ENCODE measurements at regions not wholly inside any gene's neighbourhood (a gene's known extent, or its start where the extent isn't known, plus 50 kb on each side); places are given as distances from the start of the nearest gene placed in this dataset.
A peak's percentile ranks its signal among the peaks of the same experiment; 100 is the strongest.
"Not testable (repeated sequence)": the region's sequence is repeated elsewhere in the genome, so short reads cannot be mapped to it uniquely, and the experiment has no call there.

DNA sequence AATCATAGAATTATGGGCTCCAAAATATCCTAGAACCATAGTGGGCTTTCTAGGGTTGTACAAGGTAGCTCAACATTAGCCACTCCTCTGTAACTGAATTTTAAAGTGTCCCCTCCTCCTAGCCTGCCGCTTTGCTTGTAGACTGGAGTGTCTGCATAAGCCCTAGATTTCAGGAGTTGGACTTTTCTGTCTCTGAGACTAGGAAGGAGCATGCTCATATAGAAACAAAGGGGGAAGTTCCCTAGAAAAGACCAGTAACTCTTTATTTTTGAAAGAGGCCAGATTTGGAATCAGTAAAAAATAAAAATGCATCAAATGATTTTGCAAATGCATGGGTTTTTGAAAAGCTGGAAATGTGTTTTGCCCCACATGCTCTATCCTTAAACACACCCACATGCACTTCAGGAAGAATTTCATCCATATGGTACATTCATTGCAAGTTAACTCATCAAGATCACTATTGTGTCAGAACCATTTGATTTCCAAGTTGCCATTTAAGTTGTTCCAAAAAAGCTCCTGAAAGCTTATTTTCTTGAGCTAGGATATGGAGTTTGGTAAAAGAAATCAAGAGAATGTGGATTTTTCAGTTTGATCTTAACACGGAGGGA is 121.0 kb upstream of the NR3C1 start:
- CTCF ChIA-PET (ENCODE audit: partially characterized antibody), result no interaction called here
- no peaks in the 10 kb centered on the region for H3K36me3 Mint-ChIP-seq

GRCh38 chr5:143521846-143522400 is 118.4 kb upstream of the NR3C1 start:
- H3K27me3 Mint-ChIP-seq, result no peaks in the 10 kb centered on the region
- peaks cover 0 to 1% (median 0%) of the 10 kb centered on the region in 8 donors for H3K9me3 Mint-ChIP-seq
- no peaks in the 10 kb centered on the region for H3K27me3 ChIP-seq (ENCODE audit: insufficient read depth, low read length)
- no peak overlapping the region for H3K27ac Mint-ChIP-seq
- H3K4me3 Mint-ChIP-seq, result no peak overlapping the region
- H3K36me3 Mint-ChIP-seq, result no peaks in the 10 kb centered on the region
- ChIA-PET POLR2A (ENCODE audit: partially characterized antibody) (no interaction called here), CTCF (ENCODE audit: partially characterized antibody) (no interaction called here)
- H3K36me3 ChIP-seq (ENCODE audit: insufficient read depth, low read length), result no peaks in the 10 kb centered on the region
- no peaks in the 10 kb centered on the region for H3K9me3 ChIP-seq (ENCODE audit: control insufficient read depth in 1 of 2, low read length in 2 of 2)
- DNase-seq, result no peak
- H3K27ac ChIP-seq (ENCODE audit: low read depth, low read length), result no peak overlapping the region
- intact Hi-C loops (cut with micrococcal nuclease), result no loop called here
- H3K4me1 Mint-ChIP-seq, result no peaks in the 10 kb centered on the region
- H3K4me3 ChIP-seq (ENCODE audit: low read length in 2 of 2), result no peak overlapping the region
- H3K4me1 ChIP-seq (ENCODE audit: insufficient read depth, low read length), result no peaks in the 10 kb centered on the region

More for the DNA sequence above, 121.0 kb upstream of the NR3C1 start:
- H3K27me3 Mint-ChIP-seq, result no peaks in the 10 kb centered on the region
- H3K4me1 Mint-ChIP-seq, result no peaks in the 10 kb centered on the region
- H3K9me3 Mint-ChIP-seq, result no peaks in the 10 kb centered on the region
- no peak overlapping the region for H3K4me3 Mint-ChIP-seq
- DNase-seq, result no peak
- POLR2A ChIA-PET (ENCODE audit: partially characterized antibody), result no interaction called here
- H3K27ac Mint-ChIP-seq, result no peak overlapping the region
- Histone ChIP-seq H3K27ac (ENCODE audit: low read depth, low read length) (no peak overlapping the region), H3K4me1 (ENCODE audit: insufficient read depth, low read length) (no peaks in the 10 kb centered on the region), H3K27me3 (ENCODE audit: insufficient read depth, low read length) (no peaks in the 10 kb centered on the region), H3K36me3 (ENCODE audit: insufficient read depth, low read length) (no peaks in the 10 kb centered on the region), H3K4me3 (ENCODE audit: low read length in 2 of 2) (no peak overlapping the region), H3K9me3 (ENCODE audit: control insufficient read depth in 1 of 2, low read length in 2 of 2) (no peaks in the 10 kb centered on the region)
- intact Hi-C loops (cut with micrococcal nuclease), result no loop called here

- no peaks in the 10 kb centered on the region for H3K27me3 Mint-ChIP-seq
- no peaks in the 10 kb centered on the region for H3K4me1 ChIP-seq (ENCODE audit: insufficient read depth, low read length)
- H3K9me3 ChIP-seq (ENCODE audit: control insufficient read depth in 1 of 2, low read length in 2 of 2), result no peaks in the 10 kb centered on the region
- no peak overlapping the region for H3K27ac ChIP-seq (ENCODE audit: low read depth, low read length)
- ChIA-PET POLR2A (ENCODE audit: partially characterized antibody) (no interaction called here), CTCF (ENCODE audit: partially characterized antibody) (no interaction called here)
- DNase-seq, result no peak
- H3K4me1 Mint-ChIP-seq, result no peaks in the 10 kb centered on the region
- no peak overlapping the region for H3K4me3 ChIP-seq (ENCODE audit: low read length in 2 of 2)
- H3K9me3 Mint-ChIP-seq, result peaks cover 0 to 1% (median 0%) of the 10 kb centered on the region in 8 donors
- H3K4me3 Mint-ChIP-seq, result no peak overlapping the region
- intact Hi-C loops (cut with micrococcal nuclease), result no loop called here
- H3K27me3 ChIP-seq (ENCODE audit: insufficient read depth, low read length), result no peaks in the 10 kb centered on the region
- no peaks in the 10 kb centered on the region for H3K36me3 Mint-ChIP-seq
- H3K27ac Mint-ChIP-seq, result peak overlapping the region in 1 of 7 donors; percentile 6
- H3K36me3 ChIP-seq (ENCODE audit: insufficient read depth, low read length), result no peaks in the 10 kb centered on the region
Observed at GRCh38 chr5:143521141-143521540, 117.7 kb upstream of the NR3C1 start.

- H3K4me1 ChIP-seq (ENCODE audit: insufficient read depth, low read length); H3K36me3 Mint-ChIP-seq; H3K9me3 Mint-ChIP-seq; H3K4me3 Mint-ChIP-seq; H3K4me1 Mint-ChIP-seq; DNase-seq; H3K36me3 ChIP-seq (ENCODE audit: insufficient read depth, low read length); H3K27me3 Mint-ChIP-seq; H3K4me3 ChIP-seq (ENCODE audit: low read length in 2 of 2); CTCF ChIA-PET (ENCODE audit: partially characterized antibody); H3K27me3 ChIP-seq (ENCODE audit: insufficient read depth, low read length); intact Hi-C loops (cut with micrococcal nuclease); H3K9me3 ChIP-seq (ENCODE audit: control insufficient read depth in 1 of 2, low read length in 2 of 2); H3K27ac Mint-ChIP-seq; POLR2A ChIA-PET (ENCODE audit: partially characterized antibody); H3K27ac ChIP-seq (ENCODE audit: low read depth, low read length): not testable (repeated sequence)
Observed at GRCh38 chr5:143519215-143519614, 115.7 kb upstream of the NR3C1 start.

- H3K4me1 ChIP-seq (ENCODE audit: insufficient read depth, low read length); POLR2A ChIA-PET (ENCODE audit: partially characterized antibody); H3K4me3 Mint-ChIP-seq; H3K27me3 ChIP-seq (ENCODE audit: insufficient read depth, low read length); CTCF ChIA-PET (ENCODE audit: partially characterized antibody); H3K36me3 ChIP-seq (ENCODE audit: insufficient read depth, low read length); H3K27ac Mint-ChIP-seq; H3K9me3 Mint-ChIP-seq; intact Hi-C loops (cut with micrococcal nuclease); H3K36me3 Mint-ChIP-seq; DNase-seq; H3K27me3 Mint-ChIP-seq; H3K4me1 Mint-ChIP-seq; H3K27ac ChIP-seq (ENCODE audit: low read depth, low read length); H3K4me3 ChIP-seq (ENCODE audit: low read length in 2 of 2); H3K9me3 ChIP-seq (ENCODE audit: control insufficient read depth in 1 of 2, low read length in 2 of 2): not testable (repeated sequence)
Observed at GRCh38 chr5:143517824-143518223, 114.3 kb upstream of the NR3C1 start.

DNA sequence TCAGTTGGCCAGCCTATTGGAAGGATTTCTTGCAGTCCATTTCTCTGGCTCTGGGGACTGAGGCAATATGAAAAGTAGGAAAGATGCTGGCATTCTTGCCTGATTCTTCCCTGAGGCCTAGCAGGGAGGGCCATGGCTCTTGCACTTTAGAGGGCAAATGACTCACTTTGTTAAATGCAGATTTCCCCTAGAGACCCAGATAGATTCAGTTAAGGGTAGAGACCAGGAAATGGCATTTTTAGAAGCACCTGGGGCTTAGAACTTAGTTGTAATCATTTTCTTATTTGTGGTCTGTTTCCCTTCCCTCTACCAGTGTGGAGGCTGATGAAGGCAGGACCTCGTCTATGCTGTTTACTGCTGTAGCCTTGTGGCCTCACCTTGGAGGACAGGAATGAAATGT is 112.8 kb upstream of the NR3C1 start:
- DNase-seq, result no peak
- ChIA-PET CTCF (ENCODE audit: partially characterized antibody) (no interaction called here), POLR2A (ENCODE audit: partially characterized antibody) (no interaction called here)
- no peak overlapping the region for H3K27ac Mint-ChIP-seq
- peaks cover 0 to 2% (median 0%) of the 10 kb centered on the region in 8 donors for H3K9me3 Mint-ChIP-seq
- Histone ChIP-seq H3K4me1 (ENCODE audit: insufficient read depth, low read length) (no peaks in the 10 kb centered on the region), H3K36me3 (ENCODE audit: insufficient read depth, low read length) (no peaks in the 10 kb centered on the region), H3K9me3 (ENCODE audit: control insufficient read depth in 1 of 2, low read length in 2 of 2) (no peaks in the 10 kb centered on the region), H3K27ac (ENCODE audit: low read depth, low read length) (no peak overlapping the region), H3K4me3 (ENCODE audit: low read length in 2 of 2) (no peak overlapping the region), H3K27me3 (ENCODE audit: insufficient read depth, low read length) (no peaks in the 10 kb centered on the region)
- no peaks in the 10 kb centered on the region for H3K36me3 Mint-ChIP-seq
- H3K4me3 Mint-ChIP-seq, result no peak overlapping the region
- intact Hi-C loops (cut with micrococcal nuclease), result no loop called here
- no peaks in the 10 kb centered on the region for H3K27me3 Mint-ChIP-seq
- H3K4me1 Mint-ChIP-seq, result no peaks in the 10 kb centered on the region

DNA sequence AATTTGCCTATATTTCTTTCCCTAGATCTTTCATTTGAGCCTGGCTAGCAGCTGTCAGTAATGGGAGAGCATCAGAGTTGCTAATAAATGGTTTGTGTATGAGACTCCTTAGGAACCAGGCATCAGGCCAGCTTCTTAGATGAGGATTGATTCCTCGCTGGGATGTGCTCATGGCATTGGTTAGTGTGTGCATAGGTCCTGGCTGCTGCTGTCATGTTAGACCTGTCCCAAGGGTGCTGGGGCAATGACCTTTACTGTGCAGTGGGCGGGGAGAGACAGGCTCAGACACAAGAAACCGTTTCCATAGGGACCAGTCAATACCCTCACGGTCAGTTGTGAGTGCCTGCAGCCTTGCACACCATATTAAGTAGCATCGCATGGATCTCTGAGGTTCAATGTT is 112.3 kb upstream of the NR3C1 start:
- Histone ChIP-seq H3K27ac (ENCODE audit: low read depth, low read length) (no peak overlapping the region), H3K36me3 (ENCODE audit: insufficient read depth, low read length) (no peaks in the 10 kb centered on the region), H3K4me3 (ENCODE audit: low read length in 2 of 2) (no peak overlapping the region), H3K27me3 (ENCODE audit: insufficient read depth, low read length) (no peaks in the 10 kb centered on the region), H3K9me3 (ENCODE audit: control insufficient read depth in 1 of 2, low read length in 2 of 2) (no peaks in the 10 kb centered on the region), H3K4me1 (ENCODE audit: insufficient read depth, low read length) (no peaks in the 10 kb centered on the region)
- H3K4me1 Mint-ChIP-seq, result no peaks in the 10 kb centered on the region
- H3K27me3 Mint-ChIP-seq, result no peaks in the 10 kb centered on the region
- no peak for DNase-seq
- no peaks in the 10 kb centered on the region for H3K36me3 Mint-ChIP-seq
- no peak overlapping the region for H3K27ac Mint-ChIP-seq
- CTCF ChIA-PET (ENCODE audit: partially characterized antibody), result no interaction called here
- intact Hi-C loops (cut with micrococcal nuclease), result no loop called here
- POLR2A ChIA-PET (ENCODE audit: partially characterized antibody), result no interaction called here
- H3K4me3 Mint-ChIP-seq, result no peak overlapping the region
- H3K9me3 Mint-ChIP-seq, result peaks cover 0 to 2% (median 0%) of the 10 kb centered on the region in 8 donors

Measured in CD4-positive, alpha-beta memory T cell (primary cell).